ENCODE measurements at regions not wholly inside any gene's neighbourhood (a gene's known extent, or its start where the extent isn't known, plus 50 kb on each side); places are given as distances from the start of the nearest gene placed in this dataset.

DNA sequence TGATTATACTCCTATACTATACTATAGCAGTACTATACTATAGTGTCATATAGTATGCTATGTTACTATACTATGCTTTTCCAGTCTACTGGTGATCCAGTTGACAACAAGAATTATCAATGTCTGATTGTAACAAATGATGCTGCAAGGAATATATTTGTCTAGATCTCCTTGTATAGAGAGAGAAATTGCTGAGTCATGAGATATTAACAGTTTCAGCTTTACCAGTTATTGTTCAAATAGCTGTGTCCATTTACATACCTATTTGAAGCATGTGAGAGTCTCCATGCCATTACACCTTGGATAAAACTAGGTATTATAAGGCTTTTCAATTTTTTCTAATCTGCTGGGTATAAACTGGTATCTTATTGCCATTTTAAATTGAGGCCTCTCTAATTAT lies 136.4 kb upstream of the SKOR2 start:
- TF ChIP-seq, protein P1, sequence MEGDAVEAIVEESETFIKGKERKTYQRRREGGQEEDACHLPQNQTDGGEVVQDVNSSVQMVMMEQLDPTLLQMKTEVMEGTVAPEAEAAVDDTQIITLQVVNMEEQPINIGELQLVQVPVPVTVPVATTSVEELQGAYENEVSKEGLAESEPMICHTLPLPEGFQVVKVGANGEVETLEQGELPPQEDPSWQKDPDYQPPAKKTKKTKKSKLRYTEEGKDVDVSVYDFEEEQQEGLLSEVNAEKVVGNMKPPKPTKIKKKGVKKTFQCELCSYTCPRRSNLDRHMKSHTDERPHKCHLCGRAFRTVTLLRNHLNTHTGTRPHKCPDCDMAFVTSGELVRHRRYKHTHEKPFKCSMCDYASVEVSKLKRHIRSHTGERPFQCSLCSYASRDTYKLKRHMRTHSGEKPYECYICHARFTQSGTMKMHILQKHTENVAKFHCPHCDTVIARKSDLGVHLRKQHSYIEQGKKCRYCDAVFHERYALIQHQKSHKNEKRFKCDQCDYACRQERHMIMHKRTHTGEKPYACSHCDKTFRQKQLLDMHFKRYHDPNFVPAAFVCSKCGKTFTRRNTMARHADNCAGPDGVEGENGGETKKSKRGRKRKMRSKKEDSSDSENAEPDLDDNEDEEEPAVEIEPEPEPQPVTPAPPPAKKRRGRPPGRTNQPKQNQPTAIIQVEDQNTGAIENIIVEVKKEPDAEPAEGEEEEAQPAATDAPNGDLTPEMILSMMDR (IDR thresholded peaks at IDR 0.05; ENCODE audit: poor library complexity), result no peak
- no peak for TF ChIP-seq EZH2phosphoT487 (IDR thresholded peaks at IDR 0.05; ENCODE audit: low read depth, severe bottlenecking, unreplicated experiment)

Measured in hepatocyte (in vitro differentiated cells).